ENCODE measurements at regions not wholly inside any gene's neighbourhood (a gene's known extent, or its start where the extent isn't known, plus 50 kb on each side); places are given as distances from the start of the nearest gene placed in this dataset.

DNA sequence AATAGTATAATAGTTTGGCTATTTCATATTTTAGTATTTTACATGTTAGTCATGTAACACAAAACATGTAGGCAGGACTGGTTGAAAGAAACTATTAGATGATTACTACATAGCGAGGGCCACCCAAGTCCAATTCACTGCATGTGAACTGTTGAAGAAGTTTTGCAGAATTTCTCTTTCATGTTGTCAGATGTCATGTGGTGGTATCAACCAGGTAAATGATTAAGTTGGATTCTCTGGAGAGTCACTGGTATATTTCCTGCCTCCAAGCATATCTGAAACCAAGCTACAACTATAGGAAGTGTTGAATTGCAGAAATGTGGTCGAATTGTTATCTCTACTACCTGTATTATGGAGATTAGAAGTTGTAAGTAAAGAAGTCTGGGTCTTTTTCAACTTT lies 137.8 kb upstream of the DPYD start:
- H3K23ac ChIP-seq (ENCODE audit: low read length), result no peak overlapping the region
- H3K79me2 ChIP-seq (ENCODE audit: control insufficient read depth, insufficient read depth, low read length, poor library complexity), result no peaks in the 10 kb centered on the region
- DNase-seq, result no peak
- no peak overlapping the region for H3K4ac ChIP-seq (ENCODE audit: low read depth, low read length)
- H3K4me1 ChIP-seq (ENCODE audit: control insufficient read depth in 1 of 2, insufficient read depth in 2 of 2, low read length in 2 of 2), result peaks cover 1 to 3% of the 10 kb centered on the region in 2 experiments
- H2BK5ac ChIP-seq (ENCODE audit: low read depth, low read length, poor library complexity), result no peak overlapping the region
- H3K18ac ChIP-seq (ENCODE audit: low read length), result no peak overlapping the region
- no peak overlapping the region for H2AFZ ChIP-seq (ENCODE audit: insufficient read depth, low read length, poor library complexity)
- no peak overlapping the region for H3K14ac ChIP-seq (ENCODE audit: low read length)
- no peak overlapping the region for H2BK12ac ChIP-seq (ENCODE audit: low read length)
- H2AK5ac ChIP-seq (ENCODE audit: low read length), result no peak overlapping the region
- H3K9ac ChIP-seq (ENCODE audit: low read length), result no peak overlapping the region
- no CpG with 5 or more reads among the region's 2 CpGs for WGBS (ENCODE audit: extremely low coverage, insufficient coverage, insufficient read length)
- no peak overlapping the region for H3K27ac ChIP-seq (ENCODE audit: low read depth, low read length)
- H3K9me3 ChIP-seq (ENCODE audit: insufficient read depth, low read depth, low read length), result no peaks in the 10 kb centered on the region
- H4K91ac ChIP-seq (ENCODE audit: low read depth, low read length), result no peak overlapping the region
- H3K36me3 ChIP-seq (ENCODE audit: control insufficient read depth in 1 of 2, insufficient read depth in 2 of 2, low read length in 2 of 2), result no peaks in the 10 kb centered on the region
- H3K4me2 ChIP-seq (ENCODE audit: low read length), result no peak overlapping the region
- H4K8ac ChIP-seq (ENCODE audit: low read depth, low read length), result no peak overlapping the region
- no peak overlapping the region for H2BK120ac ChIP-seq (ENCODE audit: insufficient read depth, low read length, poor library complexity)
- peaks cover 1% of the 10 kb centered on the region for H3K27me3 ChIP-seq (ENCODE audit: insufficient read depth, low read length)
- no peak overlapping the region for H4K12ac ChIP-seq (ENCODE audit: low read depth, low read length)
- H3K4me3 ChIP-seq (ENCODE audit: low read depth, low read length), result no peak overlapping the region
- peaks cover under 1% of the 10 kb centered on the region for H3K79me1 ChIP-seq (ENCODE audit: low read length)

DNA sequence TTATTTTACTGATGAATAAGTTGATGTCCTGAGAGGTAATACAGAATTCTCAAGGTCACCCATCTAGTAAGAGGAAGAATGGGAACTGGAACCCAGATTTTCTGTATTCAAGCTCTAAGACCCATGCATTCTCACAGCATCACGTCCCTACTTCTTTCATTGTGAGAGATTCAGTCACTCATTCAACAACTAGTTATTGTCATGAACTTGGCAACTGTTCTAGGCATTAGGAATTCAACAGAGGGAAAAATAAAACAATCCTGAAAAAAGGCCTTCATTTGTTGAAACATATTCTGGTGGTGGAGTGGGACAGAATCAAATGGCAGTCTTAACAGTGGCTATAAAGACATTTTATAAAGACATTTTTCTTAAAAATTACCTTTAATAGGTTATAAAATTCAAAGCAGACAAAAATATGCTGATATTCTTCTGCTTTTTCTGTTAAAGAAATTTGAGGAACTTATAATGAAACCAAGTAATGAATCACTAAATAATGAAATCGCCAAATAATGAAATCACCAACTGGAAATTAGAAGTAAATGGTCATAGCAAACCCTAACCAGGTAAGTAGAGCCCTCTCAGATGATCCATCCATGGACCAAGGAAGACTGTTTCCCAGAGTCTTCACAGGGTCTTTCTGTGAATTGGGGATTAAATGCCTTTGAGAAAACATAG lies 136.5 kb upstream of the DPYD start:
- no peak overlapping the region for H2BK5ac ChIP-seq (ENCODE audit: low read depth, low read length, poor library complexity)
- no peak overlapping the region for H3K23ac ChIP-seq (ENCODE audit: low read length)
- H3K9ac ChIP-seq (ENCODE audit: low read length), result no peak overlapping the region
- H4K91ac ChIP-seq (ENCODE audit: low read depth, low read length), result no peak overlapping the region
- no peak overlapping the region for H2BK120ac ChIP-seq (ENCODE audit: insufficient read depth, low read length, poor library complexity)
- no peak overlapping the region for H3K4ac ChIP-seq (ENCODE audit: low read depth, low read length)
- H2BK12ac ChIP-seq (ENCODE audit: low read length), result no peak overlapping the region
- H3K4me3 ChIP-seq (ENCODE audit: low read depth, low read length), result no peak overlapping the region
- H2AFZ ChIP-seq (ENCODE audit: insufficient read depth, low read length, poor library complexity), result no peak overlapping the region
- H3K14ac ChIP-seq (ENCODE audit: low read length), result no peak overlapping the region
- WGBS (ENCODE audit: extremely low coverage, insufficient coverage, insufficient read length), result no CpG with 5 or more reads among the region's 2 CpGs
- H3K27me3 ChIP-seq (ENCODE audit: insufficient read depth, low read length), result peaks cover 8% of the 10 kb centered on the region
- H3K79me1 ChIP-seq (ENCODE audit: low read length), result peaks cover 2% of the 10 kb centered on the region
- no peaks in the 10 kb centered on the region for H3K79me2 ChIP-seq (ENCODE audit: control insufficient read depth, insufficient read depth, low read length, poor library complexity)
- no peak overlapping the region for H4K8ac ChIP-seq (ENCODE audit: low read depth, low read length)
- no peak overlapping the region for H2AK5ac ChIP-seq (ENCODE audit: low read length)
- no peak overlapping the region for H4K12ac ChIP-seq (ENCODE audit: low read depth, low read length)
- DNase-seq, result no peak
- no peaks in the 10 kb centered on the region for H3K9me3 ChIP-seq (ENCODE audit: insufficient read depth, low read depth, low read length)
- H3K36me3 ChIP-seq (ENCODE audit: control insufficient read depth in 1 of 2, insufficient read depth in 2 of 2, low read length in 2 of 2), result no peaks in the 10 kb centered on the region
- peaks cover 6 to 10% of the 10 kb centered on the region in 2 experiments for H3K4me1 ChIP-seq (ENCODE audit: control insufficient read depth in 1 of 2, insufficient read depth in 2 of 2, low read length in 2 of 2)
- no peak overlapping the region for H3K4me2 ChIP-seq (ENCODE audit: low read length)
- H3K18ac ChIP-seq (ENCODE audit: low read length), result no peak overlapping the region
- no peak overlapping the region for H3K27ac ChIP-seq (ENCODE audit: low read depth, low read length)

DNA sequence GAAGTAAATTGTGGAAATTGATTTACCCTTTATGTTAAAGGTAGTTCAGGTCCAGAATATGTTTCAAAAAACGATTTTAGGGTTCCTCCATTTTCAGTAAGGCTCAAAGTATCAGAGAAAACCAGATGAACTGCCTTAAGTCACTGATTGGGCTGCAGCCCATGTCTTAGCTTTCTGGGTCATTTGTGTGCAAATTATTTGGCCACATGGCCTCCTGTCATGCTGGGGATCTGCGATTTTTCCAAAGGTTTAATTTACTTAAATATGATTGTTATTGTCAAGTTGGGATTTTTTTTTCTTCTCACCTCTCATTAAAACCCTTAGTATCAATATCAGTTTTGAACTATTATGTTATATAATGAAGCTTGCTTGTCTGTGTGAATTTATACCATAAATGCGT lies 135.9 kb upstream of the DPYD start:
- Histone ChIP-seq H2BK5ac (ENCODE audit: low read depth, low read length, poor library complexity) (no peak overlapping the region), H3K79me1 (ENCODE audit: low read length) (peaks cover 2% of the 10 kb centered on the region), H3K27ac (ENCODE audit: low read depth, low read length) (no peak overlapping the region), H4K91ac (ENCODE audit: low read depth, low read length) (no peak overlapping the region), H3K36me3 (ENCODE audit: control insufficient read depth in 1 of 2, insufficient read depth in 2 of 2, low read length in 2 of 2) (no peaks in the 10 kb centered on the region), H3K4ac (ENCODE audit: low read depth, low read length) (no peak overlapping the region), H3K18ac (ENCODE audit: low read length) (no peak overlapping the region), H3K4me1 (ENCODE audit: control insufficient read depth in 1 of 2, insufficient read depth in 2 of 2, low read length in 2 of 2) (peaks cover 6 to 10% of the 10 kb centered on the region in 2 experiments), H2AK5ac (ENCODE audit: low read length) (no peak overlapping the region), H4K12ac (ENCODE audit: low read depth, low read length) (no peak overlapping the region), H2BK12ac (ENCODE audit: low read length) (no peak overlapping the region), H3K27me3 (ENCODE audit: insufficient read depth, low read length) (peaks cover 8% of the 10 kb centered on the region), H3K23ac (ENCODE audit: low read length) (no peak overlapping the region), H2AFZ (ENCODE audit: insufficient read depth, low read length, poor library complexity) (no peak overlapping the region), H3K9me3 (ENCODE audit: insufficient read depth, low read depth, low read length) (no peaks in the 10 kb centered on the region), H3K79me2 (ENCODE audit: control insufficient read depth, insufficient read depth, low read length, poor library complexity) (no peaks in the 10 kb centered on the region), H4K8ac (ENCODE audit: low read depth, low read length) (no peak overlapping the region), H3K4me2 (ENCODE audit: low read length) (no peak overlapping the region), H3K4me3 (ENCODE audit: low read depth, low read length) (no peak overlapping the region), H2BK120ac (ENCODE audit: insufficient read depth, low read length, poor library complexity) (no peak overlapping the region), H3K14ac (ENCODE audit: low read length) (no peak overlapping the region), H3K9ac (ENCODE audit: low read length) (no peak overlapping the region)
- no peak for DNase-seq
- no CpG with 5 or more reads among the region's 3 CpGs for WGBS (ENCODE audit: extremely low coverage, insufficient coverage, insufficient read length)

DNA sequence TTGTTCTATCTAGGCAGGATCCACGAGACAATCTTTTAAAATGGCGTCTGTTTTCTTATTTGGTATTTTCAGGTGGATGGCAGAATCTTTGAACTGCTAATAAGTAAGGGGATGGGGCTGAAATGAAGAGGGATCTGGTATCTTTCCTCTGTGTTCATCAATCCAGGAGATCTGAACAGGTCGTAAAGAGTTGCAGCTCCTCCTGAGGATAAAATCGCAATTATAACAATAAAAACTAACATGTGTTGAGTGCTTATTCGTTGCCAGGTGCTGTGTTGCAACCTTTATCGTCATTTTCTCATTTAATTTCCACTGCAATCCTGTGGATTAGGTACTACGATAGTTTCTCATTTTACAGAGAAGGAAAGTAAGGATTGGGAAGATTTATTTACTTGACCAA lies 134.6 kb upstream of the DPYD start:
- Histone ChIP-seq H2BK12ac (ENCODE audit: low read length) (no peak overlapping the region), H3K23ac (ENCODE audit: low read length) (no peak overlapping the region), H3K14ac (ENCODE audit: low read length) (no peak overlapping the region), H3K4me3 (ENCODE audit: low read depth, low read length) (no peak overlapping the region), H2AK5ac (ENCODE audit: low read length) (no peak overlapping the region), H3K79me2 (ENCODE audit: control insufficient read depth, insufficient read depth, low read length, poor library complexity) (no peaks in the 10 kb centered on the region), H3K4me1 (ENCODE audit: control insufficient read depth in 1 of 2, insufficient read depth in 2 of 2, low read length in 2 of 2) (peaks cover 6 to 10% of the 10 kb centered on the region in 2 experiments), H3K27ac (ENCODE audit: low read depth, low read length) (no peak overlapping the region), H3K9me3 (ENCODE audit: insufficient read depth, low read depth, low read length) (no peaks in the 10 kb centered on the region), H3K9ac (ENCODE audit: low read length) (peak overlapping the region; percentile 47), H2AFZ (ENCODE audit: insufficient read depth, low read length, poor library complexity) (no peak overlapping the region), H3K36me3 (ENCODE audit: control insufficient read depth in 1 of 2, insufficient read depth in 2 of 2, low read length in 2 of 2) (no peaks in the 10 kb centered on the region), H4K8ac (ENCODE audit: low read depth, low read length) (no peak overlapping the region), H4K91ac (ENCODE audit: low read depth, low read length) (no peak overlapping the region), H3K18ac (ENCODE audit: low read length) (no peak overlapping the region), H3K27me3 (ENCODE audit: insufficient read depth, low read length) (peaks cover 8% of the 10 kb centered on the region), H3K4me2 (ENCODE audit: low read length) (no peak overlapping the region), H3K79me1 (ENCODE audit: low read length) (peaks cover 2% of the 10 kb centered on the region), H4K12ac (ENCODE audit: low read depth, low read length) (no peak overlapping the region), H3K4ac (ENCODE audit: low read depth, low read length) (no peak overlapping the region), H2BK5ac (ENCODE audit: low read depth, low read length, poor library complexity) (no peak overlapping the region), H2BK120ac (ENCODE audit: insufficient read depth, low read length, poor library complexity) (no peak overlapping the region)
- no peak for DNase-seq
- WGBS (ENCODE audit: extremely low coverage, insufficient coverage, insufficient read length), result no CpG with 5 or more reads among the region's 7 CpGs

All from trophoblast cell (in vitro differentiated cells and primary cell).